ENCODE measurements at regions not wholly inside any gene's neighbourhood (a gene's known extent, or its start where the extent isn't known, plus 50 kb on each side); places are given as distances from the start of the nearest gene placed in this dataset.

DNA sequence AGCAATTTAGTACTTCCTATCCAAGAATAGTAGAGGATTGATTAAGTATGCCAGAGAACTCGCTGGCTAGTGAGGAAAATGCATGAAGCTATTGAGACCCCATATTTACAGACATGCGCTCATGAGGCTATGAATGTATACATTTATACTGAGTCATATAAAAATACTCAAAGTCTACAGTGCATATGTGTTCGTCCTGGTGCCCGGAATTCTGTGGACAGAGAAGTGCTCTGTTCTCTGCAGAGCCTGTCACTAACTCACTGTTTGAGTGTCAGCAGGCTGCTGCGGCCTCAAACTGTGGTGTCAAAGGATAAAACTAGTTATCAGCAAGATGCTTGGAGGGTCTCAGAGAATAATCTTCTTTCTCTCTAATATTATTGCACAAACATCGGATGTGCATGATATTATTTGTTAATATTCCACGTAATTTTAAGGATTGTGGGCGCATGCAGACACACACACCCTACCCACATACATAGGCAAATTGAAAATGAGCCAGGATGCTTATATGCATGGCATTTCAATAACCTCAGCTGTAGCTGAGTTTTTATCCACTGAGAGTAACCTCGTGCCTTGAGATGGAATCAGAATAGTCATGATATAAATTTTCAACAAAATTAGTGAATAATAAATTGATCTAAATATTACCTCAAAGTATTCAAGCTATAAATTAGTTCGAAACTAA, 50.0 kb upstream of the TSC22D2 start:
- no peak for DNase-seq
- Histone ChIP-seq H3K27me3 (replicated peaks; ENCODE audit: insufficient read depth, low read length) (no peaks in the 10 kb centered on the region), H3K9me2 (replicated peaks; ENCODE audit: insufficient read depth, low read length) (no peaks in the 10 kb centered on the region), H2AFZ (ENCODE audit: low read length) (no peak overlapping the region), H3K36me3 (replicated peaks; ENCODE audit: insufficient read depth, low read length) (no peaks in the 10 kb centered on the region), H3K9me3 (replicated peaks; ENCODE audit: insufficient read depth, low read length) (no peaks in the 10 kb centered on the region), H3F3A (ENCODE audit: insufficient read depth, low read length) (no peaks in the 10 kb centered on the region), H3K27ac (ENCODE audit: low read length) (no peak overlapping the region), H4K20me1 (ENCODE audit: insufficient read depth, low read length) (no peaks in the 10 kb centered on the region), H3K4me1 (ENCODE audit: low read length) (no peaks in the 10 kb centered on the region), H3K79me2 (ENCODE audit: low read length) (no peaks in the 10 kb centered on the region), H3K9ac (ENCODE audit: low read length) (no peak overlapping the region), H3K4me2 (ENCODE audit: low read depth, low read length) (no peak overlapping the region), H3K4me3 (ENCODE audit: low read length) (no peak overlapping the region)
- no peak for TF ChIP-seq CTCF (IDR thresholded peaks at IDR 0.05; ENCODE audit: low read length)
- no peak for TF ChIP-seq EZH2 (optimal IDR thresholded peaks at IDR 0.05; ENCODE audit: low read depth, low read length)
- TF ChIP-seq EZH2phosphoT487 (IDR thresholded peaks at IDR 0.05; ENCODE audit: low read length): no peak

DNA sequence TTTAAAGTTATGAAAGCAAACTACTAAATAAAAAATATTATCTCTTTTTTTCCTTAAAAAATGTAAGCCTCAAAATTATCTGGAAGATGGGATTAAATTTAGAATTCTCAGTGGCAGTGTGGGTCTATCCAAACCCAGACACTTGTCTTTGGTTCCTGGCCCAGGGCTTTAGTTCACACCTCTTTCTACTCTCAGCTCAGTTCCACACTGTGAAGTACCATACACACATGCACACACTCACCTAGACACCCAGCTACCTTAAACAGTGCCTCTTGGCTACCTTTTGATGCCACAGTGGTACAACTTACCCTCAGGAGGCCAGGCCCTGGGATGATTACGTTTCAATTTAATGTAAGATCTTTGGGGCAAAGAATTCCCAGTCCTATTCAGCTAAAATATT, 51.0 kb upstream of the TSC22D2 start:
- Histone ChIP-seq H3K4me1 (ENCODE audit: low read length) (no peaks in the 10 kb centered on the region), H3F3A (ENCODE audit: insufficient read depth, low read length) (no peaks in the 10 kb centered on the region), H3K79me2 (ENCODE audit: low read length) (no peaks in the 10 kb centered on the region), H3K9ac (ENCODE audit: low read length) (no peak overlapping the region), H2AFZ (ENCODE audit: low read length) (no peak overlapping the region), H3K4me2 (ENCODE audit: low read depth, low read length) (no peak overlapping the region), H3K36me3 (replicated peaks; ENCODE audit: insufficient read depth, low read length) (no peaks in the 10 kb centered on the region), H3K9me3 (replicated peaks; ENCODE audit: insufficient read depth, low read length) (no peaks in the 10 kb centered on the region), H3K4me3 (ENCODE audit: low read length) (no peak overlapping the region), H3K27me3 (replicated peaks; ENCODE audit: insufficient read depth, low read length) (no peaks in the 10 kb centered on the region), H3K27ac (ENCODE audit: low read length) (no peak overlapping the region), H3K9me2 (replicated peaks; ENCODE audit: insufficient read depth, low read length) (no peaks in the 10 kb centered on the region), H4K20me1 (ENCODE audit: insufficient read depth, low read length) (no peaks in the 10 kb centered on the region)
- no peak for DNase-seq
- TF ChIP-seq EZH2 (optimal IDR thresholded peaks at IDR 0.05; ENCODE audit: low read depth, low read length) (no peak), CTCF (IDR thresholded peaks at IDR 0.05; ENCODE audit: low read length) (no peak), EZH2phosphoT487 (IDR thresholded peaks at IDR 0.05; ENCODE audit: low read length) (no peak)

DNA sequence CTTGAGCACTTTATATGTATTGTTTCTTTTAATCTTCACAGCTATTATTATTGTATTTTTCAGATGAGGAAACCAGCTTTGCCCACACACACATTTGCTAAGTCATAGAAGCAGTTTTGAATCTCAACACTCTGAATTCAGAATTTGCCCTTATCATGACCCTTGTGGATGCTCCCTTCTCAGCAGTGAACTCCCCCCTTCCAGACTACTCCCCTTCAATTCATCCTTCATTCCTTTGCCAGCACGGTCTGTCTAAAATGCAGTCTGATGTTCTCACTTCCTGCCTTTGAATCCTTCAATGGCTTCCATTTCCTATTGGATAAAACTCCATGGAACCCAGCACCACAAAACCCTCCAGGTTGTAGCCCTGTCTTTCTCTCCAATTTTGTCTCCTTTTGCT, 52.5 kb upstream of the TSC22D2 start:
- TF ChIP-seq CTCF (IDR thresholded peaks at IDR 0.05; ENCODE audit: low read length): no peak
- TF ChIP-seq EZH2phosphoT487 (IDR thresholded peaks at IDR 0.05; ENCODE audit: low read length): no peak
- TF ChIP-seq EZH2 (optimal IDR thresholded peaks at IDR 0.05; ENCODE audit: low read depth, low read length): no peak
- Histone ChIP-seq H4K20me1 (ENCODE audit: insufficient read depth, low read length) (no peaks in the 10 kb centered on the region), H3K9me2 (replicated peaks; ENCODE audit: insufficient read depth, low read length) (no peaks in the 10 kb centered on the region), H3K4me2 (ENCODE audit: low read depth, low read length) (no peak overlapping the region), H3K36me3 (replicated peaks; ENCODE audit: insufficient read depth, low read length) (no peaks in the 10 kb centered on the region), H3K4me1 (ENCODE audit: low read length) (no peaks in the 10 kb centered on the region), H3K27ac (ENCODE audit: low read length) (no peak overlapping the region), H3K9me3 (replicated peaks; ENCODE audit: insufficient read depth, low read length) (no peaks in the 10 kb centered on the region), H3K27me3 (replicated peaks; ENCODE audit: insufficient read depth, low read length) (no peaks in the 10 kb centered on the region), H2AFZ (ENCODE audit: low read length) (no peak overlapping the region), H3F3A (ENCODE audit: insufficient read depth, low read length) (no peaks in the 10 kb centered on the region), H3K4me3 (ENCODE audit: low read length) (no peak overlapping the region), H3K79me2 (ENCODE audit: low read length) (no peaks in the 10 kb centered on the region), H3K9ac (ENCODE audit: low read length) (no peak overlapping the region)
- no peak for DNase-seq
